ENCODE measurements at regions not wholly inside any gene's neighbourhood (a gene's known extent, or its start where the extent isn't known, plus 50 kb on each side); places are given as distances from the start of the nearest gene placed in this dataset.

DNA sequence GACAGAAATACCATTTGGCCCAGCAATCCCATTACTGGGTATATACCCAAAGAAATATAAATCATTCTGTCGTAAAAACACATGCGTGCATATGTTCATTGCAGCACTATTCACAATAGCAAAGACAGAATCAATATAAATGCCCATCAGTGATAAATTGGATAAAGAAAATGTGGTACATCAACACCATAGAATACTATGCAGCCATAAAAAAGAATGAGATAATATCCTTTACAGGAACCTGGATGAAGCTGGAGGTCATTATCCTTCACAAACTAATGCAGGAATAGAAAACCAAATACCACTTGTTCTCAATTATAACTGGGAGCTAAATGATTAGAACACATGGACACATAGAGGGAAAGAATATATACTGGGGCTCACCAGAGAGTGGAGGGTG, 109.6 kb upstream of the SLC35F3 start:
- TF ChIP-seq, protein P1, sequence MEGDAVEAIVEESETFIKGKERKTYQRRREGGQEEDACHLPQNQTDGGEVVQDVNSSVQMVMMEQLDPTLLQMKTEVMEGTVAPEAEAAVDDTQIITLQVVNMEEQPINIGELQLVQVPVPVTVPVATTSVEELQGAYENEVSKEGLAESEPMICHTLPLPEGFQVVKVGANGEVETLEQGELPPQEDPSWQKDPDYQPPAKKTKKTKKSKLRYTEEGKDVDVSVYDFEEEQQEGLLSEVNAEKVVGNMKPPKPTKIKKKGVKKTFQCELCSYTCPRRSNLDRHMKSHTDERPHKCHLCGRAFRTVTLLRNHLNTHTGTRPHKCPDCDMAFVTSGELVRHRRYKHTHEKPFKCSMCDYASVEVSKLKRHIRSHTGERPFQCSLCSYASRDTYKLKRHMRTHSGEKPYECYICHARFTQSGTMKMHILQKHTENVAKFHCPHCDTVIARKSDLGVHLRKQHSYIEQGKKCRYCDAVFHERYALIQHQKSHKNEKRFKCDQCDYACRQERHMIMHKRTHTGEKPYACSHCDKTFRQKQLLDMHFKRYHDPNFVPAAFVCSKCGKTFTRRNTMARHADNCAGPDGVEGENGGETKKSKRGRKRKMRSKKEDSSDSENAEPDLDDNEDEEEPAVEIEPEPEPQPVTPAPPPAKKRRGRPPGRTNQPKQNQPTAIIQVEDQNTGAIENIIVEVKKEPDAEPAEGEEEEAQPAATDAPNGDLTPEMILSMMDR (IDR thresholded peaks at IDR 0.05): no peak
- TF ChIP-seq POLR2A (IDR thresholded peaks at IDR 0.05): no peak
